ENCODE measurements at regions not wholly inside any gene's neighbourhood (a gene's known extent, or its start where the extent isn't known, plus 50 kb on each side); places are given as distances from the start of the nearest gene placed in this dataset.

DNA sequence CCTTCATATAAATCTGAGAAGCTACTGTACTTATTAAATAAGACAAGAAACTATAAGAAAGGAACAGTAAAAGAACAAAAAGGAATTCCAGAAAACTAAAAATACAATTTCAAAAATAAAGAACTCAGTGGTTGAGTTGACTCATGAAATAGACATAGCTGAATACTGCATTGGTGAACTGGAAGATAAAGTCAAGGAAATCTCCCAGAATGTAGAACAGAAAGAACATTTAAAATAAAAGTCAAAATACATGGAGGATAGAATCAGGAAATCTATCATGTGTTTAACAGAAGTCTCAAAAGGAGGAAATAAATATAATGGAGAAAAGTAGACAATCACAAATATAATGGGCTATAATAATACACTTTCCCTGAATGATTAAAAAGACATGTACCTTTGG, 136.4 kb upstream of the PMFBP1 start:
- FAIRE-seq = no peak

More for the DNA sequence above, 136.4 kb upstream of the PMFBP1 start:
- Histone ChIP-seq H3K9me3 (ENCODE audit: insufficient read depth in 2 of 2, low read depth in 1 of 2, low read length in 1 of 2) (peaks cover 5 to 8% of the 10 kb centered on the region in 2 experiments; a peak in 1 of 4 replicates), H4K20me1 (replicated peaks in 1 of 2; ENCODE audit: control insufficient read depth in 1 of 2, insufficient read depth in 2 of 2, low read length in 2 of 2) (no peaks in the 10 kb centered on the region), H3K79me1 (ENCODE audit: low read depth, low read length) (no peaks in the 10 kb centered on the region), H2BK120ac (replicated peaks; ENCODE audit: low read depth, low read length) (no peak overlapping the region), H3K9ac (replicated peaks in 1 of 4; ENCODE audit: extremely low read depth in 1 of 4, low read depth in 3 of 4, low read length in 3 of 4) (no peak overlapping the region), H3K23ac (ENCODE audit: insufficient read length) (no peak overlapping the region), H3K27me3 (replicated peaks in 1 of 4; ENCODE audit: control insufficient read depth in 3 of 4, extremely low read depth in 1 of 4, insufficient read depth in 3 of 4, low read length in 3 of 4) (no peaks in the 10 kb centered on the region), H3K56ac (replicated peaks; ENCODE audit: insufficient read length, low read depth, low read length) (no peak overlapping the region), H2BK12ac (ENCODE audit: low read depth, low read length) (no peak overlapping the region), H3K27ac (ENCODE audit: low read depth, low read length) (no peak overlapping the region), H3K14ac (ENCODE audit: insufficient read length) (no peak overlapping the region), H3K36me3 (ENCODE audit: control insufficient read depth in 2 of 4, insufficient read depth in 4 of 4, low read length in 3 of 4) (no peaks in the 10 kb centered on the region), H2BK15ac (ENCODE audit: low read length) (no peak overlapping the region), H3K4me1 (replicated peaks in 1 of 4; ENCODE audit: control insufficient read depth in 3 of 4, insufficient read depth in 4 of 4, low read length in 3 of 4) (peaks cover 0 to 4% (median 2%) of the 10 kb centered on the region in 4 experiments; a peak in 2 of 7 replicates), H2AK5ac (ENCODE audit: low read depth, low read length) (no peak overlapping the region), H2BK5ac (ENCODE audit: low read depth, low read length) (no peak overlapping the region), H3K23me2 (ENCODE audit: low read depth, low read length) (no peaks in the 10 kb centered on the region), H3K4me3 (ENCODE audit: extremely low read depth in 1 of 4, insufficient read depth in 2 of 4, low read depth in 3 of 4, low read length in 4 of 4) (no peak overlapping the region), H4K91ac (replicated peaks; ENCODE audit: insufficient read length, low read length) (no peak overlapping the region), H3K79me2 (ENCODE audit: control insufficient read depth in 1 of 2, insufficient read depth in 2 of 2, low read length in 2 of 2) (no peaks in the 10 kb centered on the region), H2BK20ac (ENCODE audit: low read length) (no peak overlapping the region), H4K8ac (ENCODE audit: extremely low read depth, insufficient read depth, low read length) (no peak overlapping the region), H3K4ac (replicated peaks; ENCODE audit: insufficient read length, low read depth, low read length) (no peak overlapping the region), H3K4me2 (ENCODE audit: insufficient read depth in 1 of 2, low read depth in 2 of 2, low read length in 2 of 2) (no peak overlapping the region), H2AFZ (ENCODE audit: low read length) (no peak overlapping the region), H4K5ac (ENCODE audit: insufficient read length, low read depth, low read length) (no peak overlapping the region), H3K18ac (ENCODE audit: extremely low read depth, low read length) (no peak overlapping the region)
- TF ChIP-seq SRF (IDR thresholded peaks at IDR 0.05; ENCODE audit: low read depth, low read length) (no peak), SIX5 (IDR thresholded peaks at IDR 0.05; ENCODE audit: low read depth, low read length) (no peak), JUN (IDR thresholded peaks at IDR 0.05; ENCODE audit: low read depth, low read length) (no peak), CBX5 (IDR thresholded peaks at IDR 0.05; ENCODE audit: low read depth, low read length) (no peak), TAF1 (IDR thresholded peaks at IDR 0.05; ENCODE audit: low read depth, low read length) (no peak), GTF2F1 (IDR thresholded peaks at IDR 0.05; ENCODE audit: borderline replicate concordance, low read depth, low read length) (no peak), SIN3A (conservative IDR thresholded peaks at IDR 0.05 in 1 of 2, IDR thresholded peaks at IDR 0.05 in 1 of 2; ENCODE audit: low read depth in 1 of 2, low read length in 2 of 2) (no peak), POLR2A (IDR thresholded peaks at IDR 0.05; ENCODE audit: control extremely low read depth in 1 of 2, low read depth in 2 of 2, low read length in 2 of 2) (no peak), CHD2 (IDR thresholded peaks at IDR 0.05; ENCODE audit: low read length) (no peak)
- ChIA-PET POLR2A (ENCODE audit: partially characterized antibody) (no interaction called here), CTCF (ENCODE audit: partially characterized antibody) (interaction anchor here (1.0 kb wide), 1 partner anchor 10 kb away, joined by 4 read pairs; no protein-coding TSS in a partner anchor)
- no peak for DNase-seq (ENCODE audit: low read depth in 1 of 2, low spot score in 2 of 2)
